Skeletal muscle tissue (tissue), 3 donors: ENCODE measurements at regions not wholly inside any gene's neighbourhood (a gene's known extent, or its start where the extent isn't known, plus 50 kb on each side); places are given as distances from the start of the nearest gene placed in this dataset.
"Not testable (repeated sequence)": the region's sequence is repeated elsewhere in the genome, so short reads cannot be mapped to it uniquely, and the experiment has no call there.

Source experiments
- H3K27ac ChIP-seq: one replicate; pipeline ENCODE4 v1.7.0; 2013; ENCODE audit warnings: mild to moderate bottlenecking, low read depth, low read length, inconsistent platforms
- H3K27me3 ChIP-seq, 3 donors: one replicate each; pipeline ENCODE4 v1.7.0; 2013; ENCODE audit warnings: low read length in 3 of 3; ENCODE audit not compliant: control insufficient read depth in 3 of 3, insufficient read depth in 3 of 3
- H3K36me3 ChIP-seq, 3 donors: one replicate each; pipeline ENCODE4 v1.7.0; 2013; ENCODE audit warnings: low read length in 3 of 3; ENCODE audit not compliant: control insufficient read depth in 3 of 3, insufficient read depth in 3 of 3
- H3K4me1 ChIP-seq, 3 donors: one replicate each; pipeline ENCODE4 v1.7.0; 2013; ENCODE audit warnings: low read length in 3 of 3, mild to moderate bottlenecking in 3 of 3; ENCODE audit not compliant: control insufficient read depth in 3 of 3, insufficient read depth in 3 of 3
- H3K4me3 ChIP-seq, 3 donors: one replicate each; pipeline ENCODE4 v1.7.0; 2013; ENCODE audit warnings: low read length in 3 of 3
- H3K9ac ChIP-seq, 3 donors: one replicate each; pipeline ENCODE4 v1.7.0; 2013; ENCODE audit warnings: low read length in 3 of 3, mild to moderate bottlenecking in 3 of 3, moderate library complexity in 2 of 3, low read depth in 1 of 3
- H3K9me3 ChIP-seq, 3 donors: one replicate each; pipeline ENCODE4 v1.7.0; 2013; ENCODE audit warnings: low read length in 3 of 3; ENCODE audit not compliant: control insufficient read depth in 3 of 3
- donor health status: Osteomylitis.

DNA sequence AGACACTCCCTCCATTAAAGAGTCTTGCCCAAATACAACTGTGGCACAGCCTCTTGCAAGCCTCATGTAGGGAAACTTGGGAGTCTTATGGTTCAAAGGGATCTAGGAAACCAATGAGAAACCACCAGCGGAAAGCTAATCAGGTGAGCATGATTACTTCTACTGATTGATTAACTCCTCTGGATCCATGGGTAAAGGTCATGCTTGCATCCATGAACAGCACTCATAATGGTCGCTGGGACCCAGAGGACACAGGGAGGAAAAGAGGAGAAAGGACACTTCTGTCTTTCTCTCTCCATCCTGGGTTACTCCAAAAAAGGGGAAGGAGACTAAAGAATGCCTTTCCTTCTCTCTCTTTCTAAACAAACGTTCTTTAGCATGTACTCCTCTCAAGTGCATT, 1397.2 kb downstream of the LRFN5 start:
- H3K27me3 ChIP-seq, result no peaks in the 10 kb centered on the region
- H3K9me3 ChIP-seq, result peaks cover 4 to 28% (median 17%) of the 10 kb centered on the region in 3 donors
- no peaks in the 10 kb centered on the region for H3K36me3 ChIP-seq

DNA sequence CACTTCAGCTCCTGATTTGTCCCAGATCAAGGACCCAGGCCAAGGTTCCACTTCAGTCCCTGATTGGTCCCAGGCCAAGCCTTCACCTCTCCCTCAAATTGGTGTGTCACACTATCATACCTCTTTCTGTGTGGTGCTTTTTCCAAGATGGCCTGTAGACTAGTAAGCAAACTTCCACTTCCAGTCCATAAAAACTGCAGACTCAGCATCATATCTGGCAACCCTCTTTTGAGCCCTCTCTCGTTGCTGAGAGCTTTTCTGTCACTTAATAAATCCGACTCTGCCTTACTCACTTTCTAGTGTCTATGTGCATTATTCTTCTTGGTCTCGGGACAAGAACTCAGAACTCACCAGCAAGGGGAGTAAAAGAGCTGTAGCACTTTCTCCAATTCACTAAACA, 1395.1 kb downstream of the LRFN5 start:
- Histone ChIP-seq H3K9me3 (peaks cover 4 to 20% (median 15%) of the 10 kb centered on the region in 3 donors), H3K27me3 (no peaks in the 10 kb centered on the region), H3K4me1 (no peaks in the 10 kb centered on the region), H3K27ac (no peak overlapping the region), H3K9ac (no peak overlapping the region), H3K36me3 (no peaks in the 10 kb centered on the region), H3K4me3 (no peak overlapping the region)

More for the DNA sequence above, 1397.2 kb downstream of the LRFN5 start:
- H3K4me1 ChIP-seq, result no peaks in the 10 kb centered on the region
- no peak overlapping the region for H3K27ac ChIP-seq
- H3K4me3 ChIP-seq, result no peak overlapping the region
- H3K9ac ChIP-seq, result no peak overlapping the region

DNA sequence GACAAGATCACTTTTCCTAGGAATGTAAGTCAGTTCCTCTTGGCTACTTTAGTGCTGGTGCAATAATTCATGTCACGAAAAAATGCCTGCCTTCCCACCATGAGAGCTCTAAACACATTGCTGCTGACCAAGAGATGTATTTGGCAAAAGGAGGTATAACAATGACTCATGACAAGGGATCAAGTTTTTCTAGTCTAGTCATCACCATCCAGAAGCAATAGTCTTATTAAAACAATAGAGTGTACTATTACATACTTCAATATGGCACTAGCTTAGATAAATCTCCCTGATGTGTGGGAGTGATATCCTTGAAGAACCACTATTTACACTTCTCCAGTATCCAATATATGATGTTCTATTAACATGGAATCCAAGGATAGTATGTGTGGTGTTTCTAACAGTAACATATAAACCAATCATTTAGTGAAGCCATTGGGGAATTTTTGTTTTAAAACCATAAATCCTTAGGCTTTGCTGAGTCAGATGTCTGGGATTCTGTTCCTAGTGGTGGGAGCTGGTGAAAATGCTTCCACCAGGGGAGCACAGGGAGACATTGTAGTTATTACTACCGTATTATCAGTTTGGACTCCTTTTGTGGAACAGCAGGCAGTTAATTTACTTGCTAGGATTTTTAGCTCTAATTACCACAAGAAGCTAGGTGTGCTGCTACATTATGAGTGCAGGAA, 1387.5 kb downstream of the LRFN5 start:
- Histone ChIP-seq H3K9ac (no peak overlapping the region), H3K4me1 (no peaks in the 10 kb centered on the region), H3K4me3 (no peak overlapping the region), H3K27me3 (no peaks in the 10 kb centered on the region), H3K36me3 (no peaks in the 10 kb centered on the region), H3K27ac (no peak overlapping the region), H3K9me3 (no peaks in the 10 kb centered on the region)

DNA sequence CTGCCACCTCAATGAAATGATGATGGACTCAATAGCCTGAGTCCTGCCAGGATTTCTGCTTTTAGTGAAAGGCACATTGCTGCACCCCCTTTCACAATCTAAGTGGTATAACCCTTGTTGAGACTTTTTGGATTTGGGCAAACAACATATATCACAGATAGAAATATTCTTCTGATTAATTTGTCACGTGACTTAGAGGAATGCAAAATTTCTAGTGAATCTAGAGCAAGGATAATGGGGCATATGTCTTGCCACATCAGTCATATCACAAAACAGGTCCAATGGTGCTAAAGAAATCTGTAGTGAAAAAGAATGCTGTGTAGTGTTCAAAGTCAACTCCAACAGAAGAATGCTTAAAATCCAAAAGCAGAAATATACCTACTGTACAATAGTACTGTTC, 1386.3 kb downstream of the LRFN5 start:
- no peak overlapping the region for H3K27ac ChIP-seq
- H3K9ac ChIP-seq, result no peak overlapping the region
- H3K36me3 ChIP-seq, result no peaks in the 10 kb centered on the region
- no peaks in the 10 kb centered on the region for H3K9me3 ChIP-seq
- no peak overlapping the region for H3K4me3 ChIP-seq
- no peaks in the 10 kb centered on the region for H3K4me1 ChIP-seq
- H3K27me3 ChIP-seq, result no peaks in the 10 kb centered on the region

DNA sequence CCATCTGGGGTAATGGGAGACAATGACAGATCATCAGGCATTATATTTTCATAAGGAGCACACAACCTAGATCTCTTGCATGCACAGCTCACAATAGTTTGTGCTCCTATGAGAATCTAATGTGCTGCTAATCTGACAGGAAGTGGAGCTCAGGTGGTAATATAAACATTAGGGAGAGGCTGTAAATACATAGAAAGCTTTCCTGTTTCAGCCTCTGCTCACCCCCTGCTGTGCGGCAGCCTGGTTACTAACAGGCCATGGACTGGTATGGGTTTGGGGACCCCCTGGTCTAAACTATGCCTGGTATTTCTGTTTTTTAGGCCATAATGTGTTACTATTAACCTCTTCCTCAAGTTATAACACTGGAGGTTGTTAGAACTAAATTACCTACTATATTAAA, 1373.7 kb downstream of the LRFN5 start:
- H3K4me1 ChIP-seq, result no peaks in the 10 kb centered on the region
- no peaks in the 10 kb centered on the region for H3K36me3 ChIP-seq
- no peaks in the 10 kb centered on the region for H3K27me3 ChIP-seq
- no peak overlapping the region for H3K27ac ChIP-seq
- H3K9me3 ChIP-seq, result no peaks in the 10 kb centered on the region
- H3K9ac ChIP-seq, result no peak overlapping the region
- no peak overlapping the region for H3K4me3 ChIP-seq

DNA sequence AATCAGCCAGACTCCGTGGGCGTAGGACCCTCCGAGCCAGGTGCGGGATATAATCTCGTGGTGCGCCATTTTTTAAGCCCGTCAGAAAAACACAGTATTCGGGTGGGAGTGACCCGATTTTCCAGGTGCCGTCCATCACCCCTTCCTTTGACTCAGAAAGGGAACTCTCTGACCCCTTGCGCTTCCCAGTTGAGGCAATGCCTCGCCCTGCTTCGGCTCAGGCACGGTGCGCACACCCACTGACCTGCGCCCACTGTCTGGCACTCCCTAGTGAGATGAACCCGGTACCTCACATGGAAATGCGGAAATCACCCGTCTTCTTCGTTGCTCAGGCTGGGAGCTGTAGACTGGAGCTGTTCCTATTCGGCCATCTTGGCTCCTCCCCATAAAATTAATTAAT, 1366.5 kb downstream of the LRFN5 start:
- not testable (repeated sequence) for H3K36me3 ChIP-seq, H3K4me3 ChIP-seq, H3K27ac ChIP-seq, H3K4me1 ChIP-seq, H3K9ac ChIP-seq, H3K27me3 ChIP-seq, H3K9me3 ChIP-seq

DNA sequence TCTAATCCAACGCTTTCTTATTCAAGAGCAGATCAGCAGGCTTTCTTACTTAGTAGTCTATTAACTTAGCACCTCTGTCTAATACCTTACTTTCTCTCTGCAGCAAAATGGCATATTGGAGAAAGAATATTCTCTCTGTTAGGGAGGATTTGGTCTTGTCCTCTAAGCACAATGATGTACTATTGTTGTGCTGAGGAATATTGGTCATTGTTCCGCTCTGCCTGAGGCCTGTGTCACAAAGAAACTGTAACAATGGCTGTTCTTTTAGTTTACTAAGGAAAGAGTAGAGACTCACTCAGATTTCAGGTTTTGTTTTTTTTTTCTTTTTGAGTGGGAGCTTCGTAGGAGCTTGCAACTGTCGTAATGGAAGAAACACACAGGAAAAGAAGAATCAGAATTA, 1358.8 kb downstream of the LRFN5 start:
- no peak overlapping the region for H3K27ac ChIP-seq
- H3K9ac ChIP-seq, result no peak overlapping the region
- no peaks in the 10 kb centered on the region for H3K4me1 ChIP-seq
- H3K36me3 ChIP-seq, result no peaks in the 10 kb centered on the region
- no peak overlapping the region for H3K4me3 ChIP-seq
- H3K9me3 ChIP-seq, result no peaks in the 10 kb centered on the region
- no peaks in the 10 kb centered on the region for H3K27me3 ChIP-seq

DNA sequence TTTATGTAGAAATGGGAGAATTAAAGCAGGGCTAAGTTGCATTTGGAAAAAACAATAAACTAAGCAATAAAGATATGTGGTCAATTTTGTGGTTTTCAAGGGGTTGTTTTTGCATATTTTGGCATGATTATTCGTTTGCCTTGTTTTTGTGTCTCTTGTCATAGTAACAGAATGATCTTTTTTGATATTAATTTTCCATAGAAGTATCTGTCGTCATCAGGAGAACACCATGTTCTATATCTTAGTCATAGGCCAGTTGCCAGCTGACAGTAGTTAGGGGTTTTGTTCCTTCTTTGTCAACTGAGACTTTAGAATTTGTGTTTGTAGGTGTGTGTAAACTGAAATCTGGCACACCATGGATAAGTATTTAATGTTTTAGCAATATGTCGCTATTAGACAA, 1354.8 kb downstream of the LRFN5 start:
- no peak overlapping the region for H3K4me3 ChIP-seq
- no peaks in the 10 kb centered on the region for H3K9me3 ChIP-seq
- no peaks in the 10 kb centered on the region for H3K36me3 ChIP-seq
- H3K9ac ChIP-seq, result no peak overlapping the region
- H3K27me3 ChIP-seq, result no peaks in the 10 kb centered on the region
- no peak overlapping the region for H3K27ac ChIP-seq
- no peaks in the 10 kb centered on the region for H3K4me1 ChIP-seq

DNA sequence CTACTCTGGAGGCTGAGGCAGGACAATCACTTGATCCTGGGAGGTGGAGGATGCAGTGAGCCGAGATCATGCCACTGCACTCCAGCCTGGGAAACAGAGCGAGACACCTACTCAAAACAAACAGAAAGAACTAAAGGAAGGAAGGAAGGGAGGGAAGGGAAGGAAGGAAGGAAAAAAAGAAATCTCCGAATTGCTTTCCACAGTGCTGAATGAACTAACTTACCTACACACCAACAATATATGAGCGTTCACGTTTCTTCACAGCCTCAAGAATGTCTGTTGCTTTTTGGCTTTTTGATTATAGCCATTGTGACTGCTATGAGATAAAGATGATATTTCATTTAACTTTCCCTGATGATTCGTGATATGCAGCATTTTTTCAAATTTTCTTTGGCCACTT, 1343.7 kb downstream of the LRFN5 start:
- Histone ChIP-seq H3K27ac (no peak overlapping the region), H3K9ac (no peak overlapping the region), H3K36me3 (no peaks in the 10 kb centered on the region), H3K27me3 (no peaks in the 10 kb centered on the region), H3K9me3 (no peaks in the 10 kb centered on the region), H3K4me1 (no peaks in the 10 kb centered on the region), H3K4me3 (no peak overlapping the region)

DNA sequence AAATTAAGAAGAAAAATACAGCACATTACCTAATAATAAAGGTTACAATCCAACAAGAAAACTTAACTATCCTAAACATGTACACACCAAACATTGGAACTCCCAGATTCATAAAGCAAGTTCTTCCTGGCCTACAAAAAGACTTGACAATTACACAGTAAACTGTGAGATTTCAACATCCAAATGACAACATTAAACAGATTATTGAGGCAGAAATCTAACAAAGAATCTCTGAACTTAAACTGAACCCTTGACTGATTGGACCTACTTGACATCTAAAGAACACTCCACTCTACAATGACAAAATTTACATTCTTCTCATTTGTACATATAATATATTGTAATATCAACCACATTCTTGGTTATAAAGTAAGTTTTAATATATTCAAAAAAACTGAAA, 1341.3 kb downstream of the LRFN5 start:
- H3K27me3 ChIP-seq, result no peaks in the 10 kb centered on the region
- no peak overlapping the region for H3K9ac ChIP-seq

More for the DNA sequence above, 1341.3 kb downstream of the LRFN5 start:
- no peak overlapping the region for H3K27ac ChIP-seq
- H3K4me3 ChIP-seq, result no peak overlapping the region
- no peaks in the 10 kb centered on the region for H3K36me3 ChIP-seq
- H3K4me1 ChIP-seq, result no peaks in the 10 kb centered on the region
- H3K9me3 ChIP-seq, result no peaks in the 10 kb centered on the region
